SK-N-DZ (cell line): ENCODE measurements at regions not wholly inside any gene's neighbourhood (a gene's known extent, or its start where the extent isn't known, plus 50 kb on each side); places are given as distances from the start of the nearest gene placed in this dataset.

Experiments
- DNase-seq: peaks from one replicate; pipeline ENCODE4 v3.0.0-alpha.2; 2015; ENCODE audit warnings: low spot score

- no peak for DNase-seq
Observed at GRCh38 chr17:71378741-71379140, 742.1 kb upstream of the SOX9 start.

GRCh38 chr17:71379512-71379911, 741.3 kb upstream of the SOX9 start:
- DNase-seq, result no peak

- no peak for DNase-seq
Observed at GRCh38 chr17:71380535-71380934, 740.3 kb upstream of the SOX9 start.

GRCh38 chr17:71380936-71381335, 739.9 kb upstream of the SOX9 start:
- DNase-seq, result no peak

- no peak for DNase-seq
Observed at GRCh38 chr17:71383091-71383490, 737.7 kb upstream of the SOX9 start.

- no peak for DNase-seq
Observed at GRCh38 chr17:71387456-71387855, 733.4 kb upstream of the SOX9 start.

GRCh38 chr17:71392715-71393567, 727.9 kb upstream of the SOX9 start:
- DNase-seq, result no peak

GRCh38 chr17:71395901-71396300, 724.9 kb upstream of the SOX9 start:
- no peak for DNase-seq

- DNase-seq, result no peak
Observed at GRCh38 chr17:71396711-71397110, 724.1 kb upstream of the SOX9 start.

GRCh38 chr17:71398025-71398424, 722.8 kb upstream of the SOX9 start:
- peak; percentile 16 for DNase-seq

- DNase-seq, result no peak
Observed at GRCh38 chr17:71398800-71399219, 722.0 kb upstream of the SOX9 start.

GRCh38 chr17:71399221-71399620, 721.6 kb upstream of the SOX9 start:
- DNase-seq, result no peak

GRCh38 chr17:71399649-71400048, 721.2 kb upstream of the SOX9 start:
- DNase-seq, result no peak

- no peak for DNase-seq
Observed at GRCh38 chr17:71402007-71402406, 718.8 kb upstream of the SOX9 start.

- peak; percentile 82 for DNase-seq
Observed at GRCh38 chr17:71402661-71403141, 718.1 kb upstream of the SOX9 start.

- DNase-seq, result peak; percentile 56
Observed at GRCh38 chr17:71405101-71405500, 715.7 kb upstream of the SOX9 start.

- DNase-seq, result no peak
Observed at GRCh38 chr17:71407981-71408380, 712.8 kb upstream of the SOX9 start.

GRCh38 chr17:71409137-71409536, 711.7 kb upstream of the SOX9 start:
- no peak for DNase-seq

GRCh38 chr17:71409712-71410111, 711.1 kb upstream of the SOX9 start:
- DNase-seq, result no peak

- DNase-seq, result no peak
Observed at GRCh38 chr17:71412803-71413202, 708.0 kb upstream of the SOX9 start.

- DNase-seq, result no peak
Observed at GRCh38 chr17:71413935-71414334, 706.9 kb upstream of the SOX9 start.

- no peak for DNase-seq
Observed at GRCh38 chr17:71417142-71417541, 703.7 kb upstream of the SOX9 start.

GRCh38 chr17:71422968-71423367, 697.9 kb upstream of the SOX9 start:
- DNase-seq, result no peak
